GM23338 (cell line): ENCODE measurements at regions not wholly inside any gene's neighbourhood (a gene's known extent, or its start where the extent isn't known, plus 50 kb on each side); places are given as distances from the start of the nearest gene placed in this dataset.

Source experiments
- CREB1 ChIP-seq: fragments of 250-450 bp; sonication (Bioruptor Pico); IDR thresholded peaks from 2 replicates; pipeline ENCODE4 v1.5.0; 2020; ENCODE audit warnings: low read depth, mild to moderate bottlenecking, moderate library complexity
- CTCF ChIP-seq, 2 experiments: fragments of 200-600 bp in 1 of 2; sonication (generic) in 1 of 2; conservative IDR thresholded peaks; 2 replicates each; pipeline versions ENCODE4 v1.5.1 to v1.6.1; 2016 to 2017; ENCODE audit warnings: antibody characterized with exemption in 2 of 2, low read depth in 2 of 2, mild to moderate bottlenecking in 2 of 2, moderate library complexity in 1 of 2
- EZH2 ChIP-seq: fragments of 200-600 bp; sonication (generic); IDR thresholded peaks from one replicate; pipeline ENCODE4 v1.8.0; 2017; ENCODE audit warnings: antibody characterized with exemption, mild to moderate bottlenecking, low read depth; ENCODE audit not compliant: unreplicated experiment
- EZH2phosphoT487 ChIP-seq: fragments of 200-600 bp; sonication (generic); IDR thresholded peaks from one replicate; pipeline ENCODE4 v1.8.1; 2018; ENCODE audit warnings: antibody characterized with exemption; ENCODE audit not compliant: unreplicated experiment
- POLR2AphosphoS5 ChIP-seq: IDR thresholded peaks from 2 replicates; pipeline ENCODE4 v1.6.1; 2016; ENCODE audit warnings: antibody characterized with exemption, low read depth
- REST ChIP-seq: IDR thresholded peaks from one replicate; pipeline ENCODE4 v1.6.1; 2018; ENCODE audit warnings: antibody characterized with exemption; ENCODE audit not compliant: unreplicated experiment
- ZNF114 ChIP-seq: fragments of 250-450 bp; sonication (Bioruptor Pico); IDR thresholded peaks from 2 replicates; pipeline ENCODE4 v1.5.0; 2020; ENCODE audit warnings: mild to moderate bottlenecking, moderate library complexity
- ZNF331 ChIP-seq: fragments of 250-450 bp; sonication (Bioruptor Pico); IDR thresholded peaks from 2 replicates; pipeline ENCODE4 v1.5.0; 2020; ENCODE audit warnings: low read depth, mild to moderate bottlenecking, moderate library complexity

GRCh38 chr7:42506097-42506496 lies 269.1 kb upstream of the GLI3 start:
- TF ChIP-seq CTCF (conservative IDR thresholded peaks at IDR 0.05; ENCODE audit: low read depth in 2 of 2) (no peak), ZNF331 (CRISPR knock-in tag) (no peak), REST (no peak), ZNF114 (CRISPR knock-in tag) (no peak), POLR2AphosphoS5 (no peak), EZH2phosphoT487 (no peak), EZH2 (no peak), CREB1 (CRISPR knock-in tag) (no peak)
